NB4 (cell line): ENCODE measurements at regions not wholly inside any gene's neighbourhood (a gene's known extent, or its start where the extent isn't known, plus 50 kb on each side); places are given as distances from the start of the nearest gene placed in this dataset.

Experiments
- POLR2A ChIP-seq: IDR thresholded peaks from 2 replicates; pipeline ENCODE4 v1.6.1; 2011; ENCODE audit warnings: mild to moderate bottlenecking; ENCODE audit not compliant: insufficient read length; ENCODE audit errors: extremely low read depth
- TF ChIP-seq, protein P1 (sequence below): IDR thresholded peaks from one replicate; pipeline ENCODE4 v1.5.1; 2012; ENCODE audit warnings: low read depth, low read length

DNA sequence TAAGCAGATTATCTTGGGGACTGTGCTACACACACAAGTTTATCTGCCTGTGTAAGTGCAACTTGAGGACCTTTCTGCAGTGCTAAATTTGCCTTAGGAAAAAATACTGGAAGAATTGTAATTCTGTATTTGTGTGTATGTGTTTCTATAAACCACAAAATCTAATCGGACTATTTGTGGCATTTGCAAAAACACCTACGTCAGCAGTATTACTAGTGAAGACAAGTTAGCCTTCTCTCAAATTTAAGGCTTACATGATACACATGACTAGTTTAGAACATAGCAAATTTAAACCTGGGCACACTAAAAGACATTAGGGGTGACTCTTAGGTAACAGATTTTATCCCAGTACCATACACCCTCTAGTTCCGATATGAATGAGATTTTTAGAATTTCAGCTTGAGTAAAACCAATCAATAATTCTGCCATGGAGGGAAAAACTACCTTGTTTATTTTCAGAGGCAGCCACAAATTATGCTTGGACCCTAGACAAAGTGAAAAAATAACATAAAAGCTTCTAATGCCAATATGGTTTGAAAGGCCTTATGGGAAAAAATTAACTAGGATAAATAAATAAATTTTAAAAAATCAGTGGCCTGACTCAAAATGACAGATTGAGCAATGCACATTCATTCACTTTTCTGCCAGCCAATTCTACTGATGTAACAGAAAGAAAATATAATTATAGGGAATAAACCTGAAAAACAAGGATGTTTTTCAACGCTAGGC lies 176.4 kb downstream of the SNCA start:
- TF ChIP-seq, protein P1, sequence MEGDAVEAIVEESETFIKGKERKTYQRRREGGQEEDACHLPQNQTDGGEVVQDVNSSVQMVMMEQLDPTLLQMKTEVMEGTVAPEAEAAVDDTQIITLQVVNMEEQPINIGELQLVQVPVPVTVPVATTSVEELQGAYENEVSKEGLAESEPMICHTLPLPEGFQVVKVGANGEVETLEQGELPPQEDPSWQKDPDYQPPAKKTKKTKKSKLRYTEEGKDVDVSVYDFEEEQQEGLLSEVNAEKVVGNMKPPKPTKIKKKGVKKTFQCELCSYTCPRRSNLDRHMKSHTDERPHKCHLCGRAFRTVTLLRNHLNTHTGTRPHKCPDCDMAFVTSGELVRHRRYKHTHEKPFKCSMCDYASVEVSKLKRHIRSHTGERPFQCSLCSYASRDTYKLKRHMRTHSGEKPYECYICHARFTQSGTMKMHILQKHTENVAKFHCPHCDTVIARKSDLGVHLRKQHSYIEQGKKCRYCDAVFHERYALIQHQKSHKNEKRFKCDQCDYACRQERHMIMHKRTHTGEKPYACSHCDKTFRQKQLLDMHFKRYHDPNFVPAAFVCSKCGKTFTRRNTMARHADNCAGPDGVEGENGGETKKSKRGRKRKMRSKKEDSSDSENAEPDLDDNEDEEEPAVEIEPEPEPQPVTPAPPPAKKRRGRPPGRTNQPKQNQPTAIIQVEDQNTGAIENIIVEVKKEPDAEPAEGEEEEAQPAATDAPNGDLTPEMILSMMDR, result no peak
- no peak for TF ChIP-seq POLR2A
